SJSA1 (cell line): ENCODE measurements at regions not wholly inside any gene's neighbourhood (a gene's known extent, or its start where the extent isn't known, plus 50 kb on each side); places are given as distances from the start of the nearest gene placed in this dataset.
"Not testable (repeated sequence)": the region's sequence is repeated elsewhere in the genome, so short reads cannot be mapped to it uniquely, and the experiment has no call there.

Source experiments
- DNase-seq, 2 experiments: peaks; one replicate each; pipeline ENCODE4 v3.0.0-alpha.2; 2015 to 2020; ENCODE audit warnings: low spot score in 2 of 2, low read depth in 1 of 2
- H3K27ac ChIP-seq: fragments of 250-450 bp; sonication (Bioruptor Pico); 2 replicates; pipeline ENCODE4 v1.5.1; 2020; ENCODE audit warnings: mild to moderate bottlenecking, moderate library complexity
- H3K27me3 ChIP-seq: fragments of 250-450 bp; sonication (Bioruptor Pico); replicated peaks from 2 replicates; pipeline ENCODE4 v1.5.1; 2020; ENCODE audit warnings: mild to moderate bottlenecking, moderate library complexity
- H3K36me3 ChIP-seq: fragments of 250-450 bp; sonication (Bioruptor Pico); 2 replicates; pipeline ENCODE4 v1.5.1; 2020; ENCODE audit warnings: mild to moderate bottlenecking
- H3K4me1 ChIP-seq: fragments of 250-450 bp; sonication (Bioruptor Pico); replicated peaks from 2 replicates; pipeline ENCODE4 v1.6.1; 2021; ENCODE audit warnings: mild to moderate bottlenecking
- H3K4me3 ChIP-seq: fragments of 250-450 bp; sonication (Bioruptor Pico); 2 replicates; pipeline ENCODE4 v1.5.1; 2020; ENCODE audit warnings: mild to moderate bottlenecking
- H3K9me3 ChIP-seq: fragments of 250-450 bp; sonication (Bioruptor Pico); replicated peaks from 2 replicates; pipeline ENCODE4 v1.5.1; 2020; ENCODE audit warnings: mild to moderate bottlenecking

DNA sequence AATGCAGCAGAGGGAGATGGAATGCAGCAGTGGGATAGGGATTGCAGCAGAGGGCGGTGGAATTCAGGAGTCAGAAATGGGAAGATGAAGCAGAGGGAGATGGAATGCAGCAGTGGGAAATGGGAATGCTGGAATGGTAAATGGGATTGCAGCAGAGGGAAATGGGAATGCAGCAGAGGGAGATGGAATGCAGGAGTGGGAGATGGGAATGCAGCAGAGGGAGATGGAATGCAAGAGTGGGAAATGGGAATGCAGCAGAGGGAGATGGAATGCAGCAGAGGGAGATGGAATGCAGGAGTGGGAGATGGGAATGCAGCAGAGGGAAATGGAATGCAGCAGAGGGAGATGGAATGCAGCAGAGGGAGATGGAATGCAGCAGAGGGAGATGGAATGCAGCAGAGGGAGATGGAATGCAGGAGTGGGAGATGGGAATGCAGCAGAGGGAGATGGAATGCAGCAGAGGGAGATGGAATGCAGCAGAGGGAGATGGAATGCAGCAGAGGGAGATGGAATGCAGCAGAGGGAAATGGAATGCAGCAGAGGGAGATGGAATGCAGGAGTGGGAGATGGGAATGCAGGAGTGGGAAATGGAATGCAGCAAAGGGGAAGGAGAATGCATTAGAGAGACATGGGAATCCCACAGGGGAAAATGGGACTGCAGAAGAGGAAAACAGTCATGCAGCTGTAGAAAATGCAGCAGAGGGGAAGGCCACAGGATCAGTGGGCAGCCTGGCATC, 329.8 kb downstream of the EMP1 start:
- not testable (repeated sequence) for H3K27me3 ChIP-seq, H3K4me1 ChIP-seq, H3K9me3 ChIP-seq, H3K36me3 ChIP-seq, H3K27ac ChIP-seq, H3K4me3 ChIP-seq, DNase-seq

DNA sequence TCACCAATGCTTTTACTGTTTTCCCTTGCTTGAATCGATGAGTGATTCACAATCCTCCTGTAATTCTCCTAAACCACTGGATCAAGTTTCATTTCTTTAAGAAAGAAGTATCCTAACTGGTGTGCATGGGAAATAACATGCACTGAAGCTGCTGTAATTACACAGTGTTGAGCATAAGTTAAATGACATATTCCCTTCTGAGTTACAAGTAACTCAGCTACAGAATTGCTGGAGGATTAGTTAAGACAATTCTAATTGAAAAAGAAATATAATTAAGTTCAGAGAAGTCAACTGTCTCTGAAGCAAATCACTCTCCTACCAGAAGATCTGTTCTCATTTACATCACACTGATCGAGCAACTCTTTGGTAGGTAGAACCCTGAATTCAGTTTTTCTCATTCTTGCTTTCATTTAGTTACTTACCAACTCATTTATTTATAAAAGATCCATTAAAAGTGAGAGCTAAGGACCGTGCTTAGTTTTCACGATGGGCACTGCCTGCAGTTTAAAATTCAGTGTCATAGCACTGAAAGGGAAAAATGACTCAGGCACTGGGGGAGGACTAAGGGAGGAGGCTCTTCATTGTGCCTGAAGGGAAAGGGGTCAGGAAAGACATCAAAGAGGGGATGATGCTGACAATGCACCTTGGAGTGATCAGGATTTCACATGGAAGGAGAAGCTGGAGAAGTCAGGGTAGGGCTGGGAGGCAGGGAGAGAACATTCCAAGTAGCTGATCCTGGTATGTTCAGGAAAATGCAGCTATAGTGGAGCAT, 327.2 kb downstream of the EMP1 start:
- H3K4me1 ChIP-seq: no peaks in the 10 kb centered on the region
- no peak overlapping the region for H3K4me3 ChIP-seq
- no peak overlapping the region for H3K27ac ChIP-seq
- no peaks in the 10 kb centered on the region for H3K36me3 ChIP-seq
- H3K9me3 ChIP-seq: no peaks in the 10 kb centered on the region
- no peaks in the 10 kb centered on the region for H3K27me3 ChIP-seq
- DNase-seq: no peak

DNA sequence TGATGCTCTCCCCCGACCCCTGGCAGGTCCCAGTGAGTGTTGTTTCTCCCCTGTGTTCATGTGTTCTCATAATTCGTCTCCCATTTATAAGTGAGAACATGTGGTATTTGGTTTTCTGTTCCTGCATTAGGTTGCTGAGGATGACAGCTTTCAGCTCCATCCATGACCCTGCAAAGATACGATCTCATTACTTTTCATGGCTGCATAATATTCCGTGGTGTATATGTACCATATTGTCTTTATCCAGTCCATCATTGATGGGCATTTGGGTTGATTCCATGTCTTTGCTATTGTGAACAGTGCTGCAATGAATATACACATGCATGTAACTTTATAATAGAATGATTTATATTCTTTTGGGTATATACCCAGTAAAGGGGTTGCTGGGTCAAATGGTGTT, 321.5 kb downstream of the EMP1 start:
- H3K36me3 ChIP-seq, DNase-seq, H3K27ac ChIP-seq, H3K4me3 ChIP-seq, H3K4me1 ChIP-seq, H3K27me3 ChIP-seq, H3K9me3 ChIP-seq: not testable (repeated sequence)

DNA sequence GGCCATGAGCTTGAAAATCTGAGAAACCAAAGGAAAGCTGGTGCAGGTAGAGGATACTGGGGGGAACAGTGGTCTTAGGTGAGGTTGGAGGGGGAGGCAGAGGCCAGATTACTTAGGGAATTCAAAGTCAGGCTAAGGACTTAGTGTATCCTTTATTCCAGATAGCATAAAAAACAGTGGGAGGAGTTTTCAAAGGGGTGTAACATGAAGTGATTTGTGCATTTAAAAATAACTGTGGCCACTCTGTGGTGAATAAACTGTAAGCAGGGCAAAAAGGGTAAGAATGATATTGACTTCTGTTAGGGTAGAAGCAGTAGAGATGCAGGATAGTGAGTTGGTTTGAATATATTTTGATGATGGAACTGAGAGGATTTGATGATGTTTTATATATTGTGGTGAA, 313.2 kb downstream of the EMP1 start:
- H3K27ac ChIP-seq: no peak overlapping the region
- no peaks in the 10 kb centered on the region for H3K9me3 ChIP-seq
- DNase-seq: no peak
- no peaks in the 10 kb centered on the region for H3K27me3 ChIP-seq
- H3K36me3 ChIP-seq: no peaks in the 10 kb centered on the region
- no peak overlapping the region for H3K4me3 ChIP-seq
- no peaks in the 10 kb centered on the region for H3K4me1 ChIP-seq

DNA sequence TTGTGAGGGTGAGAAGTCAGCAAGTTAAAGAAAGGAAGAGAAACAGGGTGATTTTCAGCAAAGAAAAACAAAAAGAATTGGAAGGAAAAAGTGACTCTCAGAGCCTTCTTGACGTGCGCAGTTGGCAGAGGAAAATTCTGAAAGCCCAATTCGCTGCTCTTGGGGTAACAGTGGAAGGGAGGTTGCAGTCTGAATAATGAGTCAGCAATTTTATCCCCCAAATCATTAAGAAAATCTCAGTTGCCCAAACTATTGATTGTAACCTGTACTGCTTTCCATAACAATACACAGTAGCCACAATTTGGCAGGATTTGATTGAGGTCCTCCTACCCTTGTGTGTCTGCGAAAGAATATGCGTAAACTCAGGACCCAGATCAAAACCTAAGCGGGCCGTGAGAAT, 309.1 kb downstream of the EMP1 start:
- no peaks in the 10 kb centered on the region for H3K9me3 ChIP-seq
- H3K27ac ChIP-seq: no peak overlapping the region
- no peaks in the 10 kb centered on the region for H3K4me1 ChIP-seq
- no peak for DNase-seq
- no peaks in the 10 kb centered on the region for H3K27me3 ChIP-seq
- no peaks in the 10 kb centered on the region for H3K36me3 ChIP-seq
- H3K4me3 ChIP-seq: no peak overlapping the region

DNA sequence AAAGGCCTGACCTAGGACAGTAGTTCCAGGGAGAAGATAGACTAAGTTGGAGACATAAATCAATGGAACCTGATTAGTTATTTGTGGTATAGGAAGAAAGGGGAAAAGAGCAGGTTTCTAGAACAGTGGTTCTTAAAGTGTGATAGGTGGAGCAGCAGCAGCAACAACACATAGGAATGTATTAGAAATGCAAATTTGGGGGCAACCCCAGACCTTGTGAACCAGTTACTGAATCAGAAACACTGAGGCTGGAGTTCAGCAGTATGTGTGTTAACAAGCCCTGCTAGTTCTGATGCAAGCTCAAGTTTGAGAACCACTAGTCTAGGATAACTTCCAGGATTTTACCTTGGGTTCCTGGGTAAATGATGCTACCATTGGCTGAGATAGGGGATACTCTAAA, 308.7 kb downstream of the EMP1 start:
- DNase-seq: no peak
- Histone ChIP-seq H3K9me3 (no peaks in the 10 kb centered on the region), H3K36me3 (no peaks in the 10 kb centered on the region)

DNA sequence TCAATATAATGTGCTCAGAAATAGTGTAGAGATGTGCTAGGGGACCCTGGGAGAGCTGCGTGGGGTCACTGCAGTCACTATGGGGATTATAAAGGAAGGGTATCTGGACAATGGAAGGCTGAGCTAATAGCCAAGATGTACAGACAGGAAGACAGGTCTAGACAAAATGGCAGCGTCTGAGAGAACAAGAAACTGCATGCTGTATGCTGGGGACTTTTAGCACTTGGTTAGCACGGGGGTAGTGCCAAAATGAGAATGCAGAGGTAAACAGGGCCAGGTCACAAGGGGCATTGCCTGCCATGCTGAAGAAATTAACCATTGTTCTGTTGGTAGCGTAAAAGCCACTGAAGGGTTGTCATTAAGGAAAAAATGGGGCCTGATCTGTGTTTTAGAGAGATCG, 308.2 kb downstream of the EMP1 start:
- Histone ChIP-seq H3K9me3 (no peaks in the 10 kb centered on the region), H3K4me3 (no peak overlapping the region), H3K27me3 (no peaks in the 10 kb centered on the region), H3K36me3 (no peaks in the 10 kb centered on the region), H3K27ac (no peak overlapping the region), H3K4me1 (no peaks in the 10 kb centered on the region)
- no peak for DNase-seq

More for the DNA sequence above, 308.7 kb downstream of the EMP1 start:
- Histone ChIP-seq H3K27me3 (no peaks in the 10 kb centered on the region), H3K4me3 (no peak overlapping the region), H3K4me1 (no peaks in the 10 kb centered on the region), H3K27ac (no peak overlapping the region)

DNA sequence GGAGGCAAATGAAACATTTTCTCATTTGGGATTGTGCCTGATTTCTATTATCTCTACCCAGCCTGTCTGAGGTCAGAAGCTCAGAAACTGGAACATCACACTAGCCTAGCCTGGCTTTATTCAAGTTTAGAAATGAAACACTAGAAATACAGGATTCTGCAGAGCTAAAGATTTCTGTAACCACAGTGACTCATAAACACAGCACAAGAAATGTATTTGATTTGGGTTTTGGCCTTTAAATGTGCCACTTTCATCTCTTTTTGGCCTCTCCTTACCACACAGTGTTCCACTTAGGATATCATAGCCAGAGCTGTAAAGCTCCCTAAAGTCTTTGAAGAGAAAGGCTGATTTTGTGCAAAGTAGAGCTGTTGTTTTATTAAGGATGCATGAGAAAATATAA, 307.5 kb downstream of the EMP1 start:
- Histone ChIP-seq H3K4me1 (no peaks in the 10 kb centered on the region), H3K9me3 (no peaks in the 10 kb centered on the region), H3K4me3 (no peak overlapping the region), H3K36me3 (no peaks in the 10 kb centered on the region), H3K27ac (no peak overlapping the region), H3K27me3 (no peaks in the 10 kb centered on the region)
- DNase-seq: no peak

DNA sequence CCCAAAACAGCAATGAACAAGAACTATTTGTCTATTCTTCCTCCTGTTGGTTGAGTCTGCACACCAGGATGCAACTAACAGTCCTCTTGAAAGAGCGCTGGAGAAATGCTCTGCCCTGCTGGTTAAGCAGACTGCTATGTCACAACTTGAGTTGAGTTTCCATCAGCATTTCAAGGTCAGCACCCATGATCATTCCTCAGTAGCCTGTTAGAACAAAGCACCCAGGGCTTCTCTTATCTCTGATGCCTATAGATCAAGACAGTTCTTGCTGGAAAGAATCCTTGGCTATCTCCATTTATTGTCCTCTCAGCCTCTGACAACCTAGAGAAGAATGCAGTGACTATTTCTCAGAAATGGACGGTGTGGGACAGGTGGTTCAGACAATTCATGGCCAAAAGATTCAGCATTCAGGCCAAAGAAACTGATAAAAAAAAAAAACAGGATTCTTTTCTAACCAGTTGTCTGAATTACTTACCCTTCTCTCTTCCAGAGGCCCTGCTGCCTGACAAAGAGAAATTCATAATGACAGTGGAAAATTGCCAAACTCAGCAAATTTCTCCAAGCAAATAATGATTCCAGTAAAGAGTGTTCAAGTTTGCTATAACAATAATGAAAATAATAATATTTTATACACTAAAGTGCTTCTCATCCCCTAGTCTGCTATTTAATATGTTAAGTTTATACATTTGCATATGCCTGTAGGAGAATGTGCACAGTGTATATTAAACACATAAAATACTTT, 306.7 kb downstream of the EMP1 start:
- Histone ChIP-seq H3K27ac (no peak overlapping the region), H3K36me3 (no peaks in the 10 kb centered on the region), H3K27me3 (no peaks in the 10 kb centered on the region), H3K4me1 (no peaks in the 10 kb centered on the region), H3K4me3 (no peak overlapping the region), H3K9me3 (no peaks in the 10 kb centered on the region)
- DNase-seq: no peak

DNA sequence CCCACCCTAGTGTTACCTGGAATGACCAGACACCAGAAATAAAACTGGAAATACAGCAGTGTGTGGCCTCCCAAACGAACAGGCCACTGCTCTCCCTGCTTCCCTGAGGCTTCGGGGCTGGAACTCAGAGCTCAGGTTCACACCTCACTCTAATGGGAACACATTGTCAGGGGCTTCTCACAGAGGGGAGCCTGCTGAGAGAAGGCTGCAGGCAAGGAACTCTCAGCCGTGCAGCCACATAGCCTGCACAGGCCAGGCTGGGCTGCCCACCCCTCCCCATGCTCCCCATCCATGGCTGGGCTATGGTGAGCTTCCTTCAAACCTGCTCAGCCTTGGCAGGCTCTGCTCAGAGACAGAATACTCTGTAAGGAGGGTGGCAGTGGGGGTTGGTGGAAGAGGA, 302.5 kb downstream of the EMP1 start:
- Histone ChIP-seq H3K27me3 (no peaks in the 10 kb centered on the region; the same call in 1 of the 2 replicates), H3K27ac (no peak overlapping the region), H3K4me1 (no peaks in the 10 kb centered on the region), H3K9me3 (no peaks in the 10 kb centered on the region), H3K36me3 (no peaks in the 10 kb centered on the region), H3K4me3 (no peak overlapping the region)
- DNase-seq: no peak

DNA sequence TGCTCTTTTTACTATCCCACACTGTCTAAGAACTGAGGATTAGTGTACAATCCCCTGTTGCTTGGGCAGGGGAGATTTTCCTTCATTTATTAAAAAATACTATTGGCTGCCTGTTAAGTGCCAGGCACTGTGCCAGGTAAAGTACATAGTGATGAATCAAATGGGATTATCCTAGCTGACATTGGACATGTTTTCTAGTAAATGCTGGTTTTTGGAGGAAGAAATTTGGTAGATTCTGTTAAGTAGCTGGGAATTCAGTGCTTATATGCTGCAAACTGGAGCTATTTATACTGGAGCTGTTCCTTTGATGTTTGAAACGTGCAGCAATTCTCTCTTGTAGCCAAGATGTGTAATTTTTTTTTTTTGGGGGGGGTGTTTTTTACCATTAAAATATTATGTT, 299.6 kb downstream of the EMP1 start:
- no peaks in the 10 kb centered on the region for H3K4me1 ChIP-seq
- no peaks in the 10 kb centered on the region for H3K36me3 ChIP-seq
- H3K27ac ChIP-seq: no peak overlapping the region
- no peak overlapping the region for H3K4me3 ChIP-seq
- H3K9me3 ChIP-seq: no peaks in the 10 kb centered on the region
- DNase-seq: no peak
- peaks cover 7% of the 10 kb centered on the region; the same call in 1 of the 2 replicates for H3K27me3 ChIP-seq

DNA sequence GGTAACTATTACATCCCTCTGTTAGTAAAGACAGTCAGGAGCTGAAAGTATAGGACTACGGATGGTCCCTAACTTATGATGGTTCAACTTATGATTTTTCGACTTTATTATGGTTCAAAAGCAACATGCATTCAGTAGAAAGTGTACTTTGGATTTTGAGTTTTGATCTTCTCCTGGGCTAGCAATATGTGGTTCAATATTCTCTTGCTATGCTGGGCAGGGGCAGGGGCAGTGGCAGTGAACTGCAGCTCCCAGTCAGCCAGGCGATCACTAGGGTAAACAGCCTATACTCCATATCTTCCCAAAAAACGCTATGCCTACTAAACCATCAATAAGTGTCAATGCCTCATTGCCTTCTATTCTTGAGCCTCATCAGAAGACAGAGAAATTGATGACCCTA, 292.7 kb downstream of the EMP1 start:
- Histone ChIP-seq H3K4me3 (no peak overlapping the region), H3K4me1 (no peaks in the 10 kb centered on the region), H3K36me3 (no peaks in the 10 kb centered on the region), H3K27me3 (peaks cover 11% of the 10 kb centered on the region), H3K27ac (no peak overlapping the region), H3K9me3 (no peaks in the 10 kb centered on the region)
- no peak for DNase-seq

DNA sequence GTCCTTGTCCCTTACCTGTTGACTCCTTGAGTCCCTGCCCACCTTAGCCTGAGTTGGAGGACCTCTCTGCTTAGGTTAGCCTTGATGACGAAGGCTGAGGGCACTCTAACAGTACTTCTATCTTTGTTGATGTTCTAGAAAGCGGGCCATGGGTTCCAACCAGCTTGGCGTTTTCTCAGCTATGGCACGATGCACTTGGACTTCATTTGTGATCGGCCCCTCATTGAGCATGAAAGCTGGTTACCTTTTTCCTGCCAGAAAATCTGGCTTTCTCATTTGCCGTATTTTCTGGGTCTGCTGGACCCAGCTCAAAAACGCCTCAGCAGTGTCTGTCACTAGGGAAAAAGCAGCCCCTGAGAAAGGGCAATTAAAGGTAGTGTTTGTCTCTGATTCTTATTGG, 290.8 kb downstream of the EMP1 start:
- Histone ChIP-seq H3K36me3 (no peaks in the 10 kb centered on the region), H3K4me1 (no peaks in the 10 kb centered on the region), H3K9me3 (no peaks in the 10 kb centered on the region), H3K4me3 (no peak overlapping the region), H3K27ac (no peak overlapping the region), H3K27me3 (peaks cover 4% of the 10 kb centered on the region)
- DNase-seq: no peak

DNA sequence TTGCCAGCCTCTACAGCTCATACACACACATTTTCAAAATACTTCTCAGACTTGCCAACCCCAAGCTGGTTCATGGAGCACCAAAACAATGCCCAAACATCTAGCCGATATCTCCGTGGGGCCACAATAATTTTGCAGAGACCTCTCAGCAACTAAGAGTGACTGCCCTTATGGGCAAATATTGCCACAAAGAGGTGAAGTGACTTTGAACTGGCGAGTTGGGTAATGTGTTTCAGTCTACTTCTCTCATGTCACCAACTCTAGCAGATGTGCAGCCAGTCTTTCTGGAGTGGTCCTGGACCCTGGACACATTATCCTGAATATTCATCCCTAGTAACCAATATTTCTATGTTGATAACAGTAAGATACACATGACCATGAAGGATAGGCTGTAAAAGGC, 290.3 kb downstream of the EMP1 start:
- H3K27ac ChIP-seq: no peak overlapping the region
- no peaks in the 10 kb centered on the region for H3K4me1 ChIP-seq
- H3K27me3 ChIP-seq: peaks cover 4% of the 10 kb centered on the region; the same call in 1 of the 2 replicates
- H3K9me3 ChIP-seq: no peaks in the 10 kb centered on the region
- DNase-seq: no peak
- no peaks in the 10 kb centered on the region for H3K36me3 ChIP-seq
- no peak overlapping the region for H3K4me3 ChIP-seq
